ENCODE measurements at regions not wholly inside any gene's neighbourhood (a gene's known extent, or its start where the extent isn't known, plus 50 kb on each side); places are given as distances from the start of the nearest gene placed in this dataset.
A peak's percentile ranks its signal among the peaks of the same experiment; 100 is the strongest.

GRCh38 chr4:62510228-62510627, 1310.1 kb downstream of the ADGRL3 start:
- Histone ChIP-seq H3K4me3 (no peak overlapping the region), H4K20me1 (replicated peaks; ENCODE audit: insufficient read depth) (no peaks in the 10 kb centered on the region), H3K36me3 (ENCODE audit: insufficient read depth) (no peaks in the 10 kb centered on the region), H3K27me3 (ENCODE audit: insufficient read depth) (no peaks in the 10 kb centered on the region), H3K9me2 (ENCODE audit: insufficient read depth) (no peaks in the 10 kb centered on the region), H3K4me2 (no peak overlapping the region), H3F3A (replicated peaks; ENCODE audit: low read depth) (no peaks in the 10 kb centered on the region), H3K79me2 (replicated peaks; ENCODE audit: insufficient read depth) (no peaks in the 10 kb centered on the region), H3K27ac (ENCODE audit: low read depth) (no peak overlapping the region), H3K4me1 (ENCODE audit: insufficient read depth) (no peaks in the 10 kb centered on the region; the same call in none of the 2 replicates), H2AFZ (peak overlapping the region; percentile 77)
- Mint-ChIP-seq H3K27ac (no peak overlapping the region; the same call in 1 of the 2 replicates), H3K9me3 (no peaks in the 10 kb centered on the region), H3K36me3 (ENCODE audit: low read depth) (no peaks in the 10 kb centered on the region), H3K4me1 (peaks cover 13% of the 10 kb centered on the region; the same call in 2 of the 3 replicates), H3K27me3 (ENCODE audit: insufficient read depth, low read depth, poor library complexity) (no peaks in the 10 kb centered on the region), H3K4me3 (no peak overlapping the region)
- TF ChIP-seq REST (IDR thresholded peaks at IDR 0.05; ENCODE audit: unreplicated experiment) (no peak), JUNB (IDR thresholded peaks at IDR 0.05; ENCODE audit: unreplicated experiment) (no peak), ZNF462 (CRISPR knock-in tag; IDR thresholded peaks at IDR 0.05) (no peak), STAT1 (IDR thresholded peaks at IDR 0.05; ENCODE audit: unreplicated experiment) (no peak), ZNF114 (CRISPR knock-in tag; IDR thresholded peaks at IDR 0.05) (no peak), CTCF (conservative IDR thresholded peaks at IDR 0.05; ENCODE audit: low read depth in 2 of 2) (no peak), EZH2 (IDR thresholded peaks at IDR 0.05; ENCODE audit: low read depth, unreplicated experiment) (no peak), ETS1 (IDR thresholded peaks at IDR 0.05) (no peak), NANOG (IDR thresholded peaks at IDR 0.05; ENCODE audit: borderline replicate concordance) (no peak), EZH2phosphoT487 (IDR thresholded peaks at IDR 0.05; ENCODE audit: unreplicated experiment) (no peak), CREB1 (CRISPR knock-in tag; IDR thresholded peaks at IDR 0.05; ENCODE audit: low read depth) (no peak), ZNF331 (CRISPR knock-in tag; IDR thresholded peaks at IDR 0.05; ENCODE audit: low read depth) (no peak), POLR2AphosphoS5 (IDR thresholded peaks at IDR 0.05; ENCODE audit: low read depth) (no peak)
- ATAC-seq (peak; percentile 27; the same call in 1 of the 3 replicates), DNase-seq (ENCODE audit: low spot score) (peak; percentile 2)
